ENCODE measurements at regions not wholly inside any gene's neighbourhood (a gene's known extent, or its start where the extent isn't known, plus 50 kb on each side); places are given as distances from the start of the nearest gene placed in this dataset.
A peak's percentile ranks its signal among the peaks of the same experiment; 100 is the strongest.
"Not testable (repeated sequence)": the region's sequence is repeated elsewhere in the genome, so short reads cannot be mapped to it uniquely, and the experiment has no call there.

GRCh38 chr6:144480473-144480872, 195.3 kb downstream of the UTRN start:
- DNase-seq = no peak

- DNase-seq = no peak
Measured at GRCh38 chr6:144481527-144481926, 196.4 kb downstream of the UTRN start.

- peak; percentile 44 for DNase-seq
Measured at GRCh38 chr6:144482142-144482541, 197.0 kb downstream of the UTRN start.

DNA sequence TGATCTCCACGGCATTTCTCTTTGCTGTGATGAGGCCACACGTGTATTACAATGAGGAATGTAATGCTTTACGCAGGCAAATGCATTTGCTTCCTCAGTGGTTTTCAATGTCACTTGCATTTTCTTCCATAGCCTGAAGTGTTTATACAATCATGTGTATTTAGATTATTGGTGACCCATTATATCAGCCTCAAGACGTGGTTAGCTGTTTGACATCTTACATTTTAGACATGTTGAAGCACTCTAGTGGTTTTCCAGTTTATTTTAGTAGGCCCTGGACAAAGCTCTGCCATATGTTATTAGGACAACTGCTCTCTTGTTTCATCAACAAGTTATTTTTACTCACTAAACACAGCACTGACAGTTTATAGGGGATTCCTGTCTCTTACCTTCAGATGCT, 200.4 kb downstream of the UTRN start:
- DNase-seq = no peak

DNA sequence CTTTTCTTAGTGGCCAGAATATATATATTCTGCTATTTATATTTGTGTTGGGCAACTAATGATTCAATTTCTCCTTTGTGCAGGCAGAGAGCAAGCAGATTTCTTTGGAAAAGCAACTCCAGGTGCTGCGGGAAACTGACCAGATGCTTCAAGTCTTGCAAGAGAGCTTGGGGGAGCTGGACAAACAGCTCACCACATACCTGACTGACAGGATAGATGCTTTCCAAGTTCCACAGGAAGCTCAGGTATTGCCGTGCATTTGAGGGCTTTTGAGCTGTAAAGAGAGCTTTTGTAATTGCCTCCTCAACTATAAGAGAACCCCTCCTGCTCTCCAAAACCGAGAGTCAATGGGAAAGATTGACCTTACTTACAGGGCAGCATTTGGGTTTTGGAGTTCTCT, 203.5 kb downstream of the UTRN start:
- DNase-seq = no peak

DNA sequence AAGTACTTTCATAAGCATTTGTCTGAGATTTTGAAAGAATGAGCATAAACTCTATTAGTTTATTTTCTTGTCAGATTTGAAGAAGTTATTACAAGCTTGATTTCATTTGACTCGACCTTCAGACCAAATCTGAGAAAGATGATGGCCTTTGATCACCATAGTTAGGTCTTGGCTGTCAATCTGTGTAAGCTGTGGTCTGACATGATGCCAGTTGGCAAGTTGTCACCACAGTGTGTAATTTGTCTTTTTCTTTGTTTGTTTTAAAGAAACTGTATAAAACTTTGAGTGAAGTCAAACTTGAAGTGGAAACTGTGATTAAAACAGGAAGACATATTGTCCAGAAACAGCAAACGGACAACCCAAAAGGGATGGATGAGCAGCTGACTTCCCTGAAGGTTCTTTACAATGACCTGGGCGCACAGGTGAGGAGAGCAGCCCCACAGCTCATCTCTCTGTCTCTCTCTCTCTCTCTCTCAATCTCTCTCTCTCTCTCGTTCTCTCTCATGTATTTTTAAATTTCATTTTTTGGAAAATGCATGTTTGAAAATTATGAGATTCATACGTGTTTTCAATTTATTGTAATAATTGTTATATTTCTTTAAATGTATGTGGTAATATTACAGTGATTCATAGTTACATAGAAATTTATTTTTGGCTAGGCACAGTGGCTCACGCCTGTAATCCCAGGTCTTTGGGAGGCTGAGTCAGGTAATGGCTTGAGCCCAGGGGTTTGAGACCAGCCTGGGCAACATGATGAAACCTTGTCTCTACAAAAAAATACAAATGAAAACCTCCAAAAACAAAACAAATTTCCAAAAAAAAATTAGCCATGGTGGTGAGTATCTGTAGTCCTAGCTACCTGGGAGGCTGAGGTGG, 208.1 kb downstream of the UTRN start:
- DNase-seq = no peak

GRCh38 chr6:144495076-144495475, 209.9 kb downstream of the UTRN start:
- DNase-seq = not testable (repeated sequence)

- no peak for DNase-seq
Measured at GRCh38 chr6:144497650-144498049, 212.5 kb downstream of the UTRN start.

- no peak for DNase-seq
Measured at GRCh38 chr6:144500892-144501291, 215.8 kb downstream of the UTRN start.

DNA sequence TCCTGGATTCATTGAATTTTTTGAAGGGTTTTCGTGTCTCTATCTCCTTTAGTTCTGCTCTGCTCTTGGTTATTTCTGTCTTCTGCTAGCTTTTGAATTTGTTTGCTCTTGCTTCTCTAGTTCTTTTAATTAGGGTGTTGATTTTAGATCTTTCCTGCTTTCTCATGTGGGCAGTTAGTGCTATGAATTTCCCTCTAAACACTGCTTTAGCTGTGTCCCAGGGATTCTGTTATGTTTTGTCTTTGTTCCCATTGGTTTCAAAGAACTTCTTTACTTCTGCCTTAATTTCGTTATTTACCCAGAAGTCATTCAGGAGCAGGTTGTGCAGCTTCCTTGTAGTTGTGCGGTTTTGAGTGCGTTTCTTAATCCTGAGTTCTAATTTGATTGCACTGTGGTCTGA, 220.1 kb downstream of the UTRN start:
- DNase-seq = not testable (repeated sequence)

DNA sequence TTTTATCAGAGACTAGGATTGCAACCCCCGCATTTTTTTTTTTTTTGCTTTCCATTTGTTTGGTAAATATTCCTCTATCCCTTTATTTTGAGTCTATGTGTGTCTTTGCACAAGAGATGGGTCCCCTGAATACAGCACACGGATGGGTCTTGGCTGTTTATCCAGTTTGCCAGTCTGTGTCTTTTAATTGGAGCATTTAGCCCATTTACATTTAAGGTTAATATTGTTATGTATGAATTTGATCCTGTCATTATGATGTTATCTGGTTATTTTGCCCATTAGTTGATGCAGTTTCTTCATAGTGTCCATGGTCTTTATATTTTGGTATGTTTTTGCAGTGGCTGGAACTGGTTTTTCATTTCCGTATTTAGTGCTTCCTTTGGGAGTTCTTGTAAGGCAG, 220.9 kb downstream of the UTRN start:
- not testable (repeated sequence) for DNase-seq

DNA sequence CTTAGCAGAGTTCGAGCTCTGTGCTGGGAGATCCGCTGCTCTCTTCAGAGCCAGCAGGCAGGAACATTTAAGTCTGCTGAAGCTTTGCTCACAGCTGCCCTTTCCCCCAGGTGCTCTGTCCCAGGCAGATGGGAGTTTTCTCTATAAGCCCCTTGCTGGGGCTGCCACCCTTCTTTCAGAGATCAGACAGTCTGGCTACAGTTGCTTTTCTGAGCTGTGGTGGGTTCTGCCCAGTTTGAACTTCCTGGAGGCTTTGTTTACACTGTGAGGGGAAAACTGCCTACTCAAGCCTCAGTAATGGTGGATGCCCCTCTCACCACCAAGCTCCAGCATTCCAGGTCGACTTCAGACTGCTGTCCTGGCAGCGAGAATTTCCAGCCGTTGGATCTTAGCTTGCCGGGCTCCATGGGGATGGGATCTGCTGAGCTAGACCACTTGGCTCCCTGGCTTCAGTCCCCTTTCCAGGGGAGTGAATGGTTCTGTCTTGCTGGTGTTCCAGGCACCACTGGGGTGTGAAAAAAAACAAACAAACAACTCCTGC, 222.7 kb downstream of the UTRN start:
- DNase-seq = not testable (repeated sequence)

DNA sequence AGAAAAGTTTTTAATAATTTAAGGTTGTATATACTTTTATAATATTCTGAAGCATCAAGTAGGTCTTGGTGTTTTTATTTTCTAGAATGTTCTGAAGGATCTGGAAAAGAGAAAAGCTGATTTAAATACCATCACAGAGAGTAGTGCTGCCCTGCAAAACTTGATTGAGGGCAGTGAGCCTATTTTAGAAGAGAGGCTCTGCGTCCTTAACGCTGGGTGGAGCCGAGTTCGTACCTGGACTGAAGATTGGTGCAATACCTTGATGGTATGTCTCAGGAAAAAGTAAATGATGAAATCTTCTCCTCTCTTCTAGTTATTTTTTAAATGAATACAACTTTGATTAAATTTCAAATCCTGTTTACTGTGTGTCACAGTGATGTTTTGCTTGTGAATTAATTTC, 225.7 kb downstream of the UTRN start:
- no peak for DNase-seq

DNA sequence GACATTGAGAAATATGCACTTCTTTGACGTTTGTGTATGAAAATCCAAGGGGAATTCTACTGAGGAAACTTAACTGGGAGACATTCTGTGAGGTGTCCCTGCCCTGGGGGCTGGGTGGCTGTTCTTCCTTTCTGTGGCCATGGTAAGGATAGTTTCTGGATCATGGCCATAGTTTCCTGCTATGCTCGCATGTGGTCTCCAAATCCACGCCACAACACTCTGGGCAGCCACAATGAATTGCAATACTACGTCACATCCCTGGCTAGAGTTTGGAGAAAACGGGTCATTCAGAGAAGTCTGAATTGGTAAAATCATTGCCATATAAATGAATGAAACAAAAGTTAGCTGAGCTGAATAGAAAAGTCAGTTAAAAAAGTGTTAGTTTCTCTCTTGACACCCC, 230.6 kb downstream of the UTRN start:
- DNase-seq = no peak

DNA sequence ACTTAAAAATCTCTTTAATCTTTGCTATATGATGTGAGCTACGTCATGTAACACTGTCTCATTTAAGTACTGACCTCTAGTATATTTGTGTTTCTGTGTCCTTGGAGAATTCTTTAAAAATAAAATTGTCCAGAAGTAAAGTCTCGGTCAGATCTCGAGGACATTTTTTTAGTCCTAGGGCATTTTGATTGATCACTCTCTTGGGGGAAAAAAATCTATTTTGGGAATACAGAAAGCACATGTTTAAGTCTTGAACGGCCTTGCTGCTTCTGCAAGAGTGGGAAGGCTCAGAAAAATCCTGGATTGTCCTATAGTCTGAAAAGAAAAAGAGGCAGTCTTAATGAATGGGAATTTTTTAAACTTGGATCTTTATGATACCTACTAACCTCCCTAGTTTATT, 234.3 kb downstream of the UTRN start:
- DNase-seq = no peak

DNA sequence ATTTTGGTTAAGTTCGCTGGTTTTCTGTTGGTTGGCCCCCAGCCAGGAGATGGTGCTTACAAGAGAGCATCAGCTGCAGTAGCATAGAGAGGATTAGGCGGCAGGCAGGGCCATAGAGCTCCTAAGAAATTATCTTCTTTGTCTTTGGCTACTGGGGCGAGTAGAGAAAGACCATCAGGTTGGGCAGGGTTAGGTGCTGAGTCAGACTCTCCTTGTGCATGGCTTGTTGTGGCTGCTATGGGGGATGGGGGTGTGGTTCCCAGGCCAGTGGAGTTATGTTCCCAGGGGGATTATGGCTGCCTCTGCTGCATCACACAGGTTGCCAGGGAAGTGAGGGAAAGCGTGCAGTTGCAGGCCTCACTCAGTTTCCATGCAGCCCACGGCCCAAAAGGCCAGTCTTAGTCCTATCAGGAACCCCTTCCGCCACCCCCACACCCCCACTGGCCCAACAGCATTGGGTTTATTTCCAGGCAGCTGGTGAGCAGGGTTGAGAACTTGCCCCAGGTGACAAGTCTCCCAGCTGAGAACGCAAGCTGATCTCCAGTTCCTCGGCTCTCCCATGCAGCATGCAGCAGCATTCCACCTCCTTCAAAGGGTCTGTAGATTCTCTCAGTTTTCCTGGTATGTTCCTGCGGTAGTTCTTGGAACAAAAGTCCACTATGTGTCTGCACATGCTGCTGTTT, 243.7 kb downstream of the UTRN start:
- DNase-seq = no peak

DNA sequence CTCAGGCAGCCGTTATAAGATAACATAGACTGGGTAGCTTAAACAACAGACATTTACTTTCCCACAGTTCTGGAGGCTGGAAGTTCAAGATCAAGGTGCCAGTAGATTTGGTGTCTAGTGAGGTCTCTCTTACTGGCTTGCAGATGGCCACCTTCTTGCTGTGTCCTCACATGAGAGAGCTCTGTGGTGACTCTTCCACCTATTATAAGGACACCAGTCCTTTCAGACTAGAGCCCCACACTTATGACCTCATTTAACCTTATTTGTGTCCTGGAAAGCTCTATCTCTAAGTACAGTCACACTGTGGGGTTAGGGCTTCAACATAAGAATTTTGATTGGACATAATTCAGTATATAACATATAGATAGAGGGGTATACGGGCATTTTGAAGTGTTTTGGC, 245.0 kb downstream of the UTRN start:
- DNase-seq = no peak

DNA sequence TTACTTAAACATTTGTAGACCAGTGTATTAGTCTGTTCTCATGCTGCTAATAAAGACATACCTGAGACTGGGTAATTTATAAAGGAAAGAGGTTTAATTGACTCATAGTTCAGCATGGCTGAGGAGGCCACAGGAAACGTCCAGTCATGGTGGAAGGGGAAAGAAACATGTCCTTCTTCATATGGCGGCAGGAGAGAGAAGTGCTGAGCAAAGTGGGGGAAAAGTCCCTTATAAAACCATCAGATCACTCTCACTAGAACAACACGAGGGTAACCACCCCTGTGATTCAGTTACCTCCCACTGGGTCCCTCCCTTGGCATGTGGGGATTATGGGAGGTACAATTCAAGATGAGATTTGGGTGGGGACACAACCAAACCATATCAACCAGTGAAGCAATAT, 247.1 kb downstream of the UTRN start:
- DNase-seq = not testable (repeated sequence)

GRCh38 chr6:144534180-144534579, 249.0 kb downstream of the UTRN start:
- DNase-seq = no peak

GRCh38 chr6:144535630-144536029, 250.5 kb downstream of the UTRN start:
- no peak for DNase-seq

- no peak for DNase-seq
Measured at GRCh38 chr6:144536079-144536478, 250.9 kb downstream of the UTRN start.

DNA sequence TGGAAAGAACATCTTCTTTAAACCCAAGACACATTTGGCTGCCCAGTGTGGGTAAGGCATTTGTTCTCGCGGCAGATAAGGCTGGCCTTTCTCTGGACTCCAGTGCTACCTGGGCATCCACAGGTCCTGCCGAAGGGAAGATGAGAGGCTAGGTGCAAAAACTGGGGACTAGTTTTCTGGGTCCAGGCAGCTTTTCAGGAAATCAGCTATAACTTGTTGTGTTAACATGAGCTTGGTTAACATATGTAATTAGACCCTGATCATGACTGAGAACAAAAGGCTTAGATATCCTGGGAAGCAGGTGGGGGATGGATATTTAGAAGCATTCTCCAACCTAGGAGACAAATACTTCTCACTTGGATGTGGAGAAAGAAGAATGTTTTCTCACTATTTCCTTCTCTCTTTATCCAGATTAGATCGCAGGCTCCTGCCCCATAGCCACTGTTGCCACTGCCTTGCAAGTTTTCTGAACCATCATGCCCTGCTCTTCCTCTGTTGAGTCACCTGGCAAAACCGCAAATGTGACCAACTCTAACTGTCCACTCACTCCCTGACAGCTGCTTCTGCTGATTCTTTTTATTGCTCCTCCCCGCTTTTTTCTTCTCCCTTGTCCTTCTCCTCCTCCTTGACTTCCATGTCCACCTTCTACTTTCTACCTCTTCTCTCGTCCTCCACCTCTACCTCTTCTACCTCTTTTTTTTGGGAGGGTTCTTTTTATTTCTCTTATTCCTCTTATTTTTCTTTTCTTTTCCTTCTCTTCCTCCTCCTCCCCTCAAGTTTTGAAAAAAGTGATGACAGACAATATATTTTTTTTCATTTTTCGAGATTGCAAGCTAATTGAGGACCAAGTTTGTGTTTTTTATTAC, 258.1 kb downstream of the UTRN start:
- no peak for DNase-seq

DNA sequence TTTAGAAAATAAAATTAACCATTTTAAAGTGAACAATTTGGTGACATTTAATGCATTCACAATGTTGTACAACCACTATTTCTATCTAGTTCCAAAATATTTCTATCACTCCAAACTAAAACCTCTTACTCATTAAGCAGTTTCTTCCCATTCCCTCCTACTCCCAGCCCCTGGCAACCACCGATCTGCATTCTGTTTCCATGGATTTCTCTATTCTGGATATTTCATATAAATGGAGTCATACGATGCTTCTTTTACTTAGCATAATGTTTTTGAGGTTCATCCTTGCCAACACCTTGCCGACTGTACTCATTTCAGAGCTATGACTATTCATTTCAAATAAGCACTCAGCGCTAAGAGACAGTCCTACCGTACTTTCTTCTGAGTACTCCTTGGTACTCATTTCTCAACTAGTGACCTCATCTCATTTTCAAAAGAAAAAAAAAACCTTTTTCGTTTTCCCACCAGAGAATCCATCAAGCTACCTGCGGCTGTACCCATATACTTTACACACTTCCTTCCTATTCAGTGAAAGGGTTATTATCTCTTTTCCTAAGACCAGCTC, 259.2 kb downstream of the UTRN start:
- no peak for DNase-seq
